IMR-90 (cell line): ENCODE measurements at regions not wholly inside any gene's neighbourhood (a gene's known extent, or its start where the extent isn't known, plus 50 kb on each side); places are given as distances from the start of the nearest gene placed in this dataset.

Experiments used
- ATAC-seq: fragments of 200-7000 bp; cut with Tn5 transposase; 2 replicates; pipeline ENCODE4 v1.9.1; 2020; ENCODE audit warnings: low read depth, mild to moderate bottlenecking, moderate library complexity
- BruUV-seq: library from RNA; stranded (reverse); fragments of 400-500 nt; replicated peaks from 2 replicates; lab custom pipeline; 2021; lab: Mats Ljungman, UMichigan
- CTCF ChIA-PET: fragments of 300-600 bp; formaldehyde crosslinking; extraction: SDS; loops from one replicate; lab custom pipeline; 2021; ENCODE audit warnings: antibody characterized with exemption; lab: Yijun Ruan, JAX
- POLR2A ChIA-PET: fragments of 300-600 bp; sonication (Branson Sonifier 250); formaldehyde crosslinking; loops from one replicate; lab custom pipeline; 2022; ENCODE audit warnings: antibody characterized with exemption; ENCODE audit not compliant: unreplicated experiment; lab: Charles Lee
- DNase-seq: peaks from one replicate; pipeline ENCODE4 v3.0.0; 2013
- H2AFZ ChIP-seq: replicated peaks from 2 replicates; pipeline ENCODE3; 2013; ENCODE audit warnings: low read length, mild to moderate bottlenecking; ENCODE audit not compliant: poor library complexity
- H2AK5ac ChIP-seq: 2 replicates; pipeline ENCODE4 v1.6.1; 2013; ENCODE audit warnings: low read depth, low read length, inconsistent platforms
- H2AK9ac ChIP-seq: replicated peaks from 2 replicates; pipeline ENCODE3; 2013; ENCODE audit warnings: mild to moderate bottlenecking, low read depth, low read length, moderate library complexity; ENCODE audit not compliant: poor library complexity
- H2BK120ac ChIP-seq: 2 replicates; pipeline ENCODE4 v1.6.1; 2013; ENCODE audit warnings: low read depth, low read length, inconsistent platforms
- H2BK15ac ChIP-seq: 3 replicates; pipeline ENCODE4 v1.6.1; 2013; ENCODE audit warnings: low read depth, low read length, inconsistent platforms
- H2BK20ac ChIP-seq: 2 replicates; pipeline ENCODE4 v1.6.1; 2013; ENCODE audit warnings: low read depth, mild to moderate bottlenecking, inconsistent platforms, low read length, moderate library complexity
- H2BK5ac ChIP-seq: 2 replicates; pipeline ENCODE4 v1.6.1; 2013; ENCODE audit warnings: mild to moderate bottlenecking, low read depth, low read length, inconsistent platforms; ENCODE audit not compliant: poor library complexity, severe bottlenecking
- H3K14ac ChIP-seq: replicated peaks from 2 replicates; pipeline ENCODE4 v1.6.1; 2013; ENCODE audit warnings: low read depth, low read length, inconsistent platforms
- H3K18ac ChIP-seq: 2 replicates; pipeline ENCODE4 v1.6.1; 2013; ENCODE audit warnings: low read depth, low read length, control low read depth
- H3K23ac ChIP-seq: 2 replicates; pipeline ENCODE4 v1.6.1; 2013; ENCODE audit warnings: low read depth, low read length, inconsistent platforms
- H3K27ac ChIP-seq: 2 replicates; pipeline ENCODE4 v1.5.1; 2013; ENCODE audit warnings: mild to moderate bottlenecking, control low read depth, low read length; ENCODE audit not compliant: insufficient read depth
- H3K27me3 ChIP-seq: 2 replicates; pipeline ENCODE4 v1.6.1; 2013; ENCODE audit warnings: low read length; ENCODE audit not compliant: control insufficient read depth, insufficient read depth
- H3K36me3 ChIP-seq: 2 replicates; pipeline ENCODE4 v1.6.1; 2013; ENCODE audit warnings: low read length, mixed read lengths; ENCODE audit not compliant: control insufficient read depth, insufficient read depth
- H3K4ac ChIP-seq: 2 replicates; pipeline ENCODE4 v1.6.1; 2013; ENCODE audit warnings: low read depth, low read length, inconsistent platforms
- H3K4me1 ChIP-seq: 2 replicates; pipeline ENCODE4 v1.6.1; 2013; ENCODE audit warnings: low read length, mixed read lengths; ENCODE audit not compliant: control insufficient read depth, insufficient read depth
- H3K4me2 ChIP-seq: 2 replicates; pipeline ENCODE4 v1.6.1; 2013; ENCODE audit warnings: low read depth, mild to moderate bottlenecking, control low read depth, low read length, moderate library complexity
- H3K4me3 ChIP-seq: 2 replicates; pipeline ENCODE4 v1.5.1; 2013; ENCODE audit warnings: low read depth, mild to moderate bottlenecking, control low read depth, low read length, moderate library complexity; ENCODE audit not compliant: insufficient read depth
- H3K56ac ChIP-seq: 2 replicates; pipeline ENCODE4 v1.6.1; 2013; ENCODE audit warnings: low read length, inconsistent platforms; ENCODE audit not compliant: insufficient read depth; ENCODE audit errors: extremely low read depth
- H3K79me1 ChIP-seq, 2 experiments: 2 replicates each; pipeline ENCODE4 v1.6.1; 2013; ENCODE audit warnings: low read length in 2 of 2, inconsistent platforms in 1 of 2, low read depth in 1 of 2
- H3K9ac ChIP-seq: 2 replicates; pipeline ENCODE4 v1.6.1; 2013; ENCODE audit warnings: low read depth, low read length, control low read depth
- H3K9me1 ChIP-seq: 2 replicates; pipeline ENCODE4 v1.6.1; 2013; ENCODE audit warnings: low read length, inconsistent platforms; ENCODE audit not compliant: insufficient read depth
- H3K9me3 ChIP-seq: 2 replicates; pipeline ENCODE4 v1.6.1; 2013; ENCODE audit warnings: low read length; ENCODE audit not compliant: control insufficient read depth, insufficient read depth
- H4K20me1 ChIP-seq: 2 replicates; pipeline ENCODE4 v1.6.1; 2013; ENCODE audit warnings: low read length, inconsistent platforms; ENCODE audit not compliant: insufficient read depth
- H4K5ac ChIP-seq: 2 replicates; pipeline ENCODE4 v1.6.1; 2013; ENCODE audit warnings: mild to moderate bottlenecking, low read depth, low read length, control low read depth
- H4K8ac ChIP-seq, 2 experiments: 2 replicates each; pipeline ENCODE4 v1.6.1; 2013; ENCODE audit warnings: low read depth in 2 of 2, low read length in 2 of 2, control low read depth in 1 of 2, inconsistent platforms in 1 of 2
- H4K91ac ChIP-seq: 2 replicates; pipeline ENCODE4 v1.6.1; 2013; ENCODE audit warnings: low read depth, low read length, inconsistent platforms; ENCODE audit not compliant: insufficient read depth
- CEBPB ChIP-seq: IDR thresholded peaks from 2 replicates; pipeline ENCODE4 v1.6.1; 2012; ENCODE audit warnings: low read depth, low read length, improper control_type of control experiment
- MAFK ChIP-seq: IDR thresholded peaks from 2 replicates; pipeline ENCODE4 v1.6.1; 2012; ENCODE audit warnings: low read depth, low read length, improper control_type of control experiment
- POLR2A ChIP-seq: IDR thresholded peaks from 2 replicates; pipeline ENCODE4 v1.6.1; 2012; ENCODE audit warnings: mild to moderate bottlenecking, low read depth, low read length
- dilution Hi-C: fragments of 300-500 bp; cut with HindIII; formaldehyde crosslinking; loops from one replicate; pipeline ENCODE4 v1.14.3; 2018; ENCODE audit warnings: low sequenced_read_pairs; ENCODE audit not compliant: unreplicated experiment
- in situ Hi-C: fragments of 300-500 bp; cut with MboI; formaldehyde crosslinking; loops from 3 replicates; pipeline ENCODE4 v1.14.3; 2019; ENCODE audit warnings: low sequenced_read_pairs, inconsistent platforms, mixed read lengths
- intact Hi-C: fragments of 100-400 bp; cut with micrococcal nuclease; formaldehyde crosslinking; loops from 2 replicates; pipeline ENCODE4 v1.10.0; 2022
- TF ChIP-seq, protein P1 (sequence below): fragments of 150-350 bp; IDR thresholded peaks from 2 replicates; pipeline ENCODE4 v1.6.1; 2017; ENCODE audit warnings: mild to moderate bottlenecking, antibody characterized with exemption, low read length, low read depth

DNA sequence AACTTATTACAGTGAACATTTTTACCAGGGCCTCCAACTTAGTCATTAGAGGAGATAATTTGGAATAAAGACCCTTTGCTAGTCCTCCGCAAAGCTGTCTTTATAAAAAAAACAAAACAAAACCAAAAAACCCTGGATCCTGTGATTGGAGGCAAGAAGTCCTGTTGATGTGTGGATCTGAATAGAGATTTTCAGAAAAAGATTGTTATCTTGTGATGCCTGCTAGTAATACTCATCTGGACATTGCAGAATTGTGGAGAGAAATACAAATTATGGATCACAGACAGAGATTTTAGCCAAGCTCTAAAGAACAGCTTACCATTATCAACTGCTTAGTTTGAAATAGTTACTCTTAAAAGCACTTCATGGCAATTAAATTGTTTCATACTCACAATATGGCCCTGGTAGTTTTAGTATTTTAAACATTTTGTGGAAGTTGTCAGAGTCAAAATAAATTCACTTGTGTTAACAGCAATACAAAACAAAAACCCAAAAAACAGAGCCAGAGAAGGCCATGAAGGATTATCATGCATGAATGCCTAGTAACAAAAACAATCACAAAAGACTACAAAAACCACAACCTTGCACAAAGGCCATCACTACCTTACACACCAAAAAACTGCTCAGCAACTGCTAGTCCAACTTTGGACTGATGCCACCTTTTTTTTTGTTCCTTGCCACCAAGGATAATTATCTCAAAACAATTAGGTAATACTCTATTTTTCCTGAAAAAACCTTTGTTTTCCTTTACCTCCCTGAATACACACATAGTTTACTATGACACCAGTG lies 514.5 kb upstream of the SLIT2 start (continued):
- TF ChIP-seq, protein P1, sequence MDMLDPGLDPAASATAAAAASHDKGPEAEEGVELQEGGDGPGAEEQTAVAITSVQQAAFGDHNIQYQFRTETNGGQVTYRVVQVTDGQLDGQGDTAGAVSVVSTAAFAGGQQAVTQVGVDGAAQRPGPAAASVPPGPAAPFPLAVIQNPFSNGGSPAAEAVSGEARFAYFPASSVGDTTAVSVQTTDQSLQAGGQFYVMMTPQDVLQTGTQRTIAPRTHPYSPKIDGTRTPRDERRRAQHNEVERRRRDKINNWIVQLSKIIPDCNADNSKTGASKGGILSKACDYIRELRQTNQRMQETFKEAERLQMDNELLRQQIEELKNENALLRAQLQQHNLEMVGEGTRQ: no peak
- no peak for TF ChIP-seq MAFK

DNA sequence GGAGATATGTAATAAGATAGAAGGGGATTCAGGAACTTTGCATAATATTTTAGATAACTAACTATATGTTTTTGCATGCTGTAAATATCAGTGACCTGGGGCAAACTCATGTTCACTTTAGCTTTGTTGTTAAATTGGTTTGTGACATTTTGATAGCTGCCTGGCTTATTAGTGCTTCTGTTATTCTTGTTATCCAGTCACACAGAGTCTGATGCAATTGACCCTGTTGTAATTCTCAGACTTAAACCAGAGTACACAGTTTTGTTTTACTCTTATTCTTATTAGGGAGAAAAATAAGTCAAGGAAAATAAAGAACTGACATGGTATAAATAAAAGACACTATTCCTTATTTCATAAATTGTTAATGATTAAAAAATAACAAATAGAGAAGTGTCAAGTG lies 516.7 kb upstream of the SLIT2 start:
- H3K4me1 ChIP-seq: peaks cover 6% of the 10 kb centered on the region
- dilution Hi-C loops (no loop called here), intact Hi-C loops (loop anchor here (10.0 kb wide), 1 partner anchor 430 kb away; no protein-coding TSS in a partner anchor), in situ Hi-C loops (no loop called here)
- peaks cover 3% of the 10 kb centered on the region for H3K9me1 ChIP-seq
- no peaks in the 10 kb centered on the region for H4K20me1 ChIP-seq
- H3K4me2 ChIP-seq: peak overlapping the region; percentile 72
- no peak overlapping the region for H2BK5ac ChIP-seq
- H3K4me3 ChIP-seq: no peak overlapping the region
- H4K5ac ChIP-seq: no peak overlapping the region
- peak overlapping the region; percentile 2; the same call in 1 of the 2 replicates for H3K9ac ChIP-seq
- H4K8ac ChIP-seq: no peak overlapping the region
- H3K9me3 ChIP-seq: no peaks in the 10 kb centered on the region
- DNase-seq: peak; percentile 33
- no peak overlapping the region for H3K23ac ChIP-seq
- no peak overlapping the region for H2AFZ ChIP-seq
- no peaks in the 10 kb centered on the region for H3K79me1 ChIP-seq
- CTCF ChIA-PET: no interaction called here
- ATAC-seq: no peak
- BruUV-seq: no TSS peak
- TF ChIP-seq MAFK: no peak
- peak; percentile 58 for TF ChIP-seq CEBPB
- no peak for TF ChIP-seq POLR2A
- H2AK5ac ChIP-seq: no peak overlapping the region
- no peaks in the 10 kb centered on the region for H3K27me3 ChIP-seq
- no peak overlapping the region for H3K27ac ChIP-seq
- no peak overlapping the region for H3K56ac ChIP-seq
- no peak overlapping the region for H3K14ac ChIP-seq
- H3K4ac ChIP-seq: no peak overlapping the region
- H3K18ac ChIP-seq: no peak overlapping the region
- no peak overlapping the region for H2BK15ac ChIP-seq
- no peaks in the 10 kb centered on the region for H3K36me3 ChIP-seq
- H2BK20ac ChIP-seq: no peak overlapping the region
- no peak overlapping the region for H2AK9ac ChIP-seq
- no peak overlapping the region for H2BK120ac ChIP-seq
- H4K91ac ChIP-seq: no peak overlapping the region
- POLR2A ChIA-PET: no interaction called here
